Keratinocyte (primary cell): ENCODE measurements at regions not wholly inside any gene's neighbourhood (a gene's known extent, or its start where the extent isn't known, plus 50 kb on each side); places are given as distances from the start of the nearest gene placed in this dataset.

Experiments
- DNase-seq: peaks from one replicate; pipeline ENCODE4 v3.0.0-alpha.2; 2011; ENCODE audit warnings: low read depth, missing footprints, low spot score
- FAIRE-seq: peaks from 2 replicates; lab custom pipeline; 2011; peaks lifted over from hg19 to GRCh38; lab: Jason Lieb, UNC
- H2AFZ ChIP-seq: 2 replicates; pipeline ENCODE4 v1.6.0; 2012; ENCODE audit warnings: low read length, control low read depth, inconsistent platforms; ENCODE audit not compliant: control insufficient read depth
- H3K27ac ChIP-seq: 2 replicates; pipeline ENCODE4 v1.5.1; 2011; ENCODE audit warnings: low read length; ENCODE audit not compliant: control insufficient read depth, insufficient read depth
- H3K27me3 ChIP-seq: 3 replicates; pipeline ENCODE4 v1.6.0; 2011; ENCODE audit warnings: low read length; ENCODE audit not compliant: control insufficient read depth, insufficient read depth; ENCODE audit errors: extremely low read depth
- H3K36me3 ChIP-seq, 2 experiments: 2 replicates in 1 of 2; 3 replicates in 1 of 2; pipeline ENCODE4 v1.5.1; 2011; ENCODE audit warnings: low read length in 2 of 2, mild to moderate bottlenecking in 1 of 2; ENCODE audit not compliant: control insufficient read depth in 2 of 2, insufficient read depth in 2 of 2; ENCODE audit errors: extremely low read depth in 1 of 2
- H3K4me1 ChIP-seq: 3 replicates; pipeline ENCODE4 v1.5.1; 2011; ENCODE audit warnings: low read length; ENCODE audit not compliant: control insufficient read depth, insufficient read depth; ENCODE audit errors: extremely low read depth
- H3K4me2 ChIP-seq: 3 replicates; pipeline ENCODE4 v1.6.0; 2011; ENCODE audit warnings: low read depth, low read length; ENCODE audit not compliant: control insufficient read depth, insufficient read depth; ENCODE audit errors: extremely low read depth
- H3K4me3 ChIP-seq, 3 experiments: fragments of 200-600 bp in 1 of 3; sonication (generic) in 1 of 3; 2 replicates in 2 of 3; 3 replicates in 1 of 3; pipeline ENCODE4 v1.5.1; 2011 to 2016; ENCODE audit warnings: low read length in 3 of 3, mild to moderate bottlenecking in 3 of 3, control low read depth in 2 of 3, inconsistent platforms in 1 of 3, low read depth in 1 of 3, mixed read lengths in 1 of 3, mixed run types in 1 of 3, moderate library complexity in 1 of 3; ENCODE audit not compliant: control insufficient read depth in 2 of 3, insufficient read depth in 2 of 3; ENCODE audit errors: extremely low read depth in 1 of 3
- H3K79me2 ChIP-seq: 2 replicates; pipeline ENCODE4 v1.6.0; 2012; ENCODE audit warnings: low read length; ENCODE audit not compliant: control insufficient read depth, insufficient read depth
- H3K9ac ChIP-seq: 3 replicates; pipeline ENCODE4 v1.6.0; 2011; ENCODE audit warnings: low read length; ENCODE audit not compliant: control insufficient read depth, insufficient read depth; ENCODE audit errors: extremely low read depth
- H3K9me1 ChIP-seq: 3 replicates; pipeline ENCODE4 v1.6.0; 2011; ENCODE audit warnings: low read length; ENCODE audit not compliant: control insufficient read depth, insufficient read depth; ENCODE audit errors: extremely low read depth
- H3K9me3 ChIP-seq: 2 replicates; pipeline ENCODE4 v1.5.1; 2012; ENCODE audit warnings: low read depth, low read length; ENCODE audit not compliant: control insufficient read depth
- H4K20me1 ChIP-seq: 3 replicates; pipeline ENCODE4 v1.6.0; 2011; ENCODE audit warnings: low read length; ENCODE audit not compliant: control insufficient read depth, insufficient read depth; ENCODE audit errors: extremely low read depth
- EZH2 ChIP-seq: IDR thresholded peaks from one replicate; pipeline ENCODE4 v1.6.1; 2012; ENCODE audit warnings: inconsistent platforms, mild to moderate bottlenecking, low read length, moderate library complexity
- dilution Hi-C: fragments of 300-500 bp; cut with MboI; formaldehyde crosslinking; loops from one replicate; pipeline ENCODE4 v1.7.0; 2020; ENCODE audit warnings: low sequenced_read_pairs; ENCODE audit not compliant: extremely low pct_ligation_motif_present
- TF ChIP-seq, protein P1 (sequence below), 3 experiments: IDR thresholded peaks in 1 of 3; conservative IDR thresholded peaks in 1 of 3; optimal IDR thresholded peaks in 1 of 3; 2 replicates in 2 of 3; 3 replicates in 1 of 3; pipeline versions ENCODE3 to v1.5.1; 2011; ENCODE audit warnings: low read length in 3 of 3, mild to moderate bottlenecking in 3 of 3, moderate library complexity in 2 of 3, control low read depth in 1 of 3, inconsistent platforms in 1 of 3; ENCODE audit not compliant: insufficient read depth in 2 of 3; ENCODE audit errors: extremely low read depth in 1 of 3

DNA sequence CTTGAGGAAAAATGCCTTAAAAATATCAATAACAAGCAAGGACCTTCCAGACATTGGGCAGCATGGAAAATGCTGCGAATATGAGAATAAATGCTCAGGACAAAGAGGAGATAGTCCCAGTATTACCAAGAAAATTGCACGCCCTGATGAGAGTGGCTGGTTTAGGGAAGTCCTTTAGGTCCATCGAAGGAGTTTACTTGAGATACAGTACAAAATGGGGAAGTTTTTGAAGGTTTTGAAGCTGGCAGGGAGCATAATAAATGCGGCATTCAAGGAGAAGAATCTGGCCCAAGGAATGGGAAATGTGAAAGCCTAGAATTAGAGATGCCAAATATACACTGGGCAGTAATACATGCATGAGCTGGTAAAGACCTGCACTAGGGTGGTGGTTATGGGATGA, 90.2 kb upstream of the SPATS2L start:
- H3K4me2 ChIP-seq = no peak overlapping the region
- H3K79me2 ChIP-seq = no peaks in the 10 kb centered on the region
- dilution Hi-C loops = no loop called here
- no peaks in the 10 kb centered on the region for H3K36me3 ChIP-seq
- H3K27ac ChIP-seq = no peak overlapping the region
- no peaks in the 10 kb centered on the region for H3K27me3 ChIP-seq
- no peak overlapping the region for H2AFZ ChIP-seq
- H4K20me1 ChIP-seq = no peaks in the 10 kb centered on the region
- no peaks in the 10 kb centered on the region for H3K9me3 ChIP-seq
- H3K4me3 ChIP-seq = no peak overlapping the region
- no peaks in the 10 kb centered on the region for H3K9me1 ChIP-seq
- FAIRE-seq (no peak), DNase-seq (no peak)
- H3K4me1 ChIP-seq = no peaks in the 10 kb centered on the region
- no peak overlapping the region for H3K9ac ChIP-seq
- TF ChIP-seq EZH2 = no peak
- TF ChIP-seq, protein P1, sequence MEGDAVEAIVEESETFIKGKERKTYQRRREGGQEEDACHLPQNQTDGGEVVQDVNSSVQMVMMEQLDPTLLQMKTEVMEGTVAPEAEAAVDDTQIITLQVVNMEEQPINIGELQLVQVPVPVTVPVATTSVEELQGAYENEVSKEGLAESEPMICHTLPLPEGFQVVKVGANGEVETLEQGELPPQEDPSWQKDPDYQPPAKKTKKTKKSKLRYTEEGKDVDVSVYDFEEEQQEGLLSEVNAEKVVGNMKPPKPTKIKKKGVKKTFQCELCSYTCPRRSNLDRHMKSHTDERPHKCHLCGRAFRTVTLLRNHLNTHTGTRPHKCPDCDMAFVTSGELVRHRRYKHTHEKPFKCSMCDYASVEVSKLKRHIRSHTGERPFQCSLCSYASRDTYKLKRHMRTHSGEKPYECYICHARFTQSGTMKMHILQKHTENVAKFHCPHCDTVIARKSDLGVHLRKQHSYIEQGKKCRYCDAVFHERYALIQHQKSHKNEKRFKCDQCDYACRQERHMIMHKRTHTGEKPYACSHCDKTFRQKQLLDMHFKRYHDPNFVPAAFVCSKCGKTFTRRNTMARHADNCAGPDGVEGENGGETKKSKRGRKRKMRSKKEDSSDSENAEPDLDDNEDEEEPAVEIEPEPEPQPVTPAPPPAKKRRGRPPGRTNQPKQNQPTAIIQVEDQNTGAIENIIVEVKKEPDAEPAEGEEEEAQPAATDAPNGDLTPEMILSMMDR (optimal IDR thresholded peaks at IDR 0.05 in 1 of 3, IDR thresholded peaks at IDR 0.05 in 1 of 3, conservative IDR thresholded peaks at IDR 0.05 in 1 of 3; ENCODE audit: extremely low read depth in 1 of 3, insufficient read depth in 2 of 3, low read length in 3 of 3) = no peak

DNA sequence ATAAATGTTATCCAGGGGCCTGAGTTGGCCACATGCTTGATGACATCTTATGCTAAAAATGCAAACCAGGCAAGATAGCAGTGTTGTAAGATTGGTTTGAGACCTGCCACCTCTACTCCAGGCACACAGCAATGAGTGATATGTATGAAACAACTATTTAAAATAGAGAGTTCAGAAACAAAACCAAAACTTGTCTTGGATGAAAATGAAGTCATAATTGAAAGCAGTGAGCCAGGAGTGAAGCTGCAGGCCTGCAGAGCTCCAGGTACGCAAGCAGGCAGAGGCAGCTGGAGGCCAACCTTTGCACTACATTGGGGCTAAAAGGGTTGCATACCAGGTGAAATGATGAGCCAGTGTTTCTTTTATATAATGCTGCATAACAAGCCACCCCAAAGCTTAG, 89.2 kb upstream of the SPATS2L start:
- no peak overlapping the region for H3K9ac ChIP-seq
- no peak overlapping the region for H2AFZ ChIP-seq
- dilution Hi-C loops = no loop called here
- no peak overlapping the region for H3K4me3 ChIP-seq
- no peaks in the 10 kb centered on the region for H3K36me3 ChIP-seq
- H4K20me1 ChIP-seq = no peaks in the 10 kb centered on the region
- FAIRE-seq (no peak), DNase-seq (no peak)
- no peaks in the 10 kb centered on the region for H3K79me2 ChIP-seq
- H3K4me1 ChIP-seq = no peaks in the 10 kb centered on the region
- H3K9me3 ChIP-seq = no peaks in the 10 kb centered on the region
- H3K9me1 ChIP-seq = no peaks in the 10 kb centered on the region
- H3K27ac ChIP-seq = no peak overlapping the region
- H3K27me3 ChIP-seq = no peaks in the 10 kb centered on the region
- no peak overlapping the region for H3K4me2 ChIP-seq
- TF ChIP-seq, protein P1 (optimal IDR thresholded peaks at IDR 0.05 in 1 of 3, IDR thresholded peaks at IDR 0.05 in 1 of 3, conservative IDR thresholded peaks at IDR 0.05 in 1 of 3; ENCODE audit: extremely low read depth in 1 of 3, insufficient read depth in 2 of 3, low read length in 3 of 3) = no peak
- TF ChIP-seq EZH2 = no peak
